Small intestine (tissue), 7 donors: ENCODE measurements at regions not wholly inside any gene's neighbourhood (a gene's known extent, or its start where the extent isn't known, plus 50 kb on each side); places are given as distances from the start of the nearest gene placed in this dataset.

ENCODE experiments used
- DNase-seq, 2 donors: peaks; one replicate each; pipeline versions ENCODE4 v3.0.0 to v3.0.0-alpha.2; 2013
- FAIRE-seq: peaks from 2 replicates; lab custom pipeline; 2012; peaks lifted over from hg19 to GRCh38; lab: Jason Lieb, UNC
- H3K27ac ChIP-seq, 3 donors: one replicate each; pipeline ENCODE4 v1.5.1; 2013; ENCODE audit warnings: low read length in 2 of 3, mild to moderate bottlenecking in 2 of 3, control low read depth in 1 of 3, inconsistent platforms in 1 of 3, low read depth in 1 of 3, moderate library complexity in 1 of 3
- H3K27me3 ChIP-seq, 3 donors: one replicate each; pipeline ENCODE4 v1.6.1; 2013; ENCODE audit warnings: low read length in 3 of 3, inconsistent platforms in 1 of 3; ENCODE audit not compliant: control insufficient read depth in 3 of 3, insufficient read depth in 3 of 3
- H3K36me3 ChIP-seq, 3 donors: one replicate each; pipeline ENCODE4 v1.6.1; 2013; ENCODE audit warnings: low read length in 3 of 3, inconsistent platforms in 1 of 3, low read depth in 1 of 3, mild to moderate bottlenecking in 1 of 3, moderate library complexity in 1 of 3; ENCODE audit not compliant: control insufficient read depth in 3 of 3, insufficient read depth in 2 of 3
- H3K4me1 ChIP-seq, 3 donors: one replicate each; pipeline ENCODE4 v1.6.1; 2013; ENCODE audit warnings: low read length in 2 of 3, inconsistent platforms in 1 of 3, low read depth in 1 of 3, mild to moderate bottlenecking in 1 of 3, moderate library complexity in 1 of 3; ENCODE audit not compliant: control insufficient read depth in 3 of 3, insufficient read depth in 2 of 3
- H3K4me3 ChIP-seq, 3 donors: one replicate each; pipeline ENCODE4 v1.5.1; 2013; ENCODE audit warnings: low read length in 3 of 3, control low read depth in 1 of 3, inconsistent platforms in 1 of 3, low read depth in 1 of 3, mild to moderate bottlenecking in 1 of 3, moderate library complexity in 1 of 3
- H3K9me3 ChIP-seq, 2 donors: one replicate each; pipeline ENCODE4 v1.6.1; 2013; ENCODE audit warnings: low read depth in 1 of 2, low read length in 1 of 2; ENCODE audit not compliant: control insufficient read depth in 2 of 2, insufficient read depth in 1 of 2
- WGBS, 3 donors: extraction: QIAGEN DNeasy Blood & Tissue Kit; methylation state at CpG; one replicate each; pipeline ENCODE4 v1.1.7; 2013; 5-methylcytosine and 5-hydroxymethylcytosine counted together
- donor health status: healthy with polysubstance abuse.
- donor health status: control.
- donor health status: control.
- donor health status: Bipolar disorder and iron deficiency.
- donor health status: healthy.

DNA sequence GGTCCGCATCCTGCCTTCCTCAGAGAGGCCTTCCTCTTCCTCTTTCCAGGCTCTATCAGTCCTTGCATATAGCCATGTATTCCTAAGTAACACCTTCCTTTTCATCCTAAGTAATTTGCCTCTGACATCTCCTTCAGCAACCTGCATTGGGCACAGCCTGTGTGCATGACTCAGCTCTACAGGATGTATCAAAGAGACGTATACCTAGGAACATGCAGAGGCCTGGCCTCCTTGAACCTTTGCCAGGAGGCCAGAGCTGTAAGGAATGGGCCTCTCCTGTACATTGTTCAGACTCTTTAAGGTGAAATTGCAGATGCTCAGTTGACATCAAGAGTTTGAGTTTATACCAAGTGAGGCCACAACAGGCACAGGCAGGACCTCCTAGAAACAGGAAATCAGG lies 76.0 kb upstream of the CELF4 start:
- Histone ChIP-seq H3K27me3 (no peaks in the 10 kb centered on the region), H3K4me1 (no peaks in the 10 kb centered on the region), H3K27ac (no peak overlapping the region), H3K9me3 (peaks cover 0 to 3% of the 10 kb centered on the region in 2 donors), H3K4me3 (no peak overlapping the region), H3K36me3 (no peaks in the 10 kb centered on the region)
- FAIRE-seq (no peak), DNase-seq (no peak)
- WGBS, 3 donors = 82 to 88% (median 85%) methylated on average over 2 of the region's 2 CpGs

DNA sequence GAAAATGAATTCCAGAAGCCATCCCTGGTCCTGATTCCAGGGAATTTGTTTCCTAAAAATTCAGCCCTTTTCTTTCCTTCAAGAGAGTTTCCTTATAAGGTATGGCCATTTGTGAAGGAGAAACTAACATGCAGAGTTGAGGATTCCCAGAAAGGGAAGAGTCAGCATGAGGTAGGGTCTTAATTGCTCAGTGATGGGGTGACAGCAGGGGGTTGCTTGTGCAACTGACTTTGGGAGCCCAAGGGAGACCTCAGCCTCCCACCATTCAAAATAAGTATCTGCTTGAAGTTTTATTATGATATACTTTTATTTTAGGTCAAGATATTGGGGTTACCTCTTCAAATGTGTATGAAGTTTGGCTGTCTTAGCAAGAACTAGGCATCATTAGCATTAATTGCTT lies 74.9 kb upstream of the CELF4 start:
- H3K4me1 ChIP-seq = no peaks in the 10 kb centered on the region
- H3K9me3 ChIP-seq = peaks cover 0 to 3% of the 10 kb centered on the region in 2 donors
- H3K4me3 ChIP-seq = no peak overlapping the region
- no peak overlapping the region for H3K27ac ChIP-seq
- no peaks in the 10 kb centered on the region for H3K27me3 ChIP-seq
- FAIRE-seq (no peak), DNase-seq (no peak)
- no peaks in the 10 kb centered on the region for H3K36me3 ChIP-seq

DNA sequence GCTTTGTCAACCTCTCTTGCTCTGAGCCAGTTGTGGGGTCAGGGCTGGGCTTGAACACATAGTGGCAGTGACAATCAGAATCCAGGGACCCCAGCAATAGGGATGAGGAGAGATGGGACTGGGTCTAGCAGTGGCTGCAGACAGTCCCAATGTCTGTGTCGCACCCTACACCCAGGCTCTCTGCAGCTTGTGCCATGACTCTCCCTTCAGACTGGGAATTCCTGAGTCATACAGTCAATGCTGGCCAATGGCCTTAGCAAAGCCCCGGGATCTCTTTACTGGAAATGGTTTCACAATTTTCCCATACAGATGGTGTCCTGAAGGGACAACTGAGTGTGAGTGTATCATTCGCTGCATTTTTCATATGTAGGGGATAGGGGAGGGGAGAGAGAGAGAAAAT lies 74.2 kb upstream of the CELF4 start:
- no peaks in the 10 kb centered on the region for H3K27me3 ChIP-seq
- peak overlapping the region in 1 of 3 donors; percentile 8 for H3K27ac ChIP-seq
- peaks cover 0 to 3% of the 10 kb centered on the region in 2 donors for H3K9me3 ChIP-seq
- DNase-seq (no peak), FAIRE-seq (no peak)
- WGBS, 3 donors = 68 to 78% (median 70%) methylated on average over 3 of the region's 3 CpGs
- H3K4me1 ChIP-seq = no peaks in the 10 kb centered on the region
- H3K36me3 ChIP-seq = no peaks in the 10 kb centered on the region
- no peak overlapping the region for H3K4me3 ChIP-seq

DNA sequence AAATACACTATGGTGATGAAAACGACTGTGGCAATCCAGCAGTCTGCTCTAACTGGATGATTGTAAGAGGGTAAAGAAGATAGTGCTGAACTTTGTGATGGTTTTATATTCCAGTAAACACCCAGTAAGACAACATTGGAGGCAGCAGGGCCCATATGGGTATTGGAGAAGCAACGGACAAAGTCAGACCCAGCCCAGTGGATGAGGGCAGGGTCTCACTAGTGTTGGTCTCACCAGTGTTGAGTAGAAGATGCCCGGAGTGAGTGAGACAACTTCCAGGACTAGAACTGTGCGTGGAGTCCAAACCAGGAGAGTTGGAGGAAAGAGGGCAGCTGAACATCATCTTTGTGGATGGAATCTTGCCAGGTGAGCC lies 71.9 kb upstream of the CELF4 start:
- no peaks in the 10 kb centered on the region for H3K27me3 ChIP-seq
- DNase-seq (no peak), FAIRE-seq (no peak)
- no peak overlapping the region for H3K4me3 ChIP-seq
- no peaks in the 10 kb centered on the region for H3K36me3 ChIP-seq
- H3K27ac ChIP-seq = no peak overlapping the region
- 65 to 77% (median 71%) methylated on average over 4 of the region's 4 CpGs for WGBS, 3 donors
- H3K9me3 ChIP-seq = no peaks in the 10 kb centered on the region
- no peaks in the 10 kb centered on the region for H3K4me1 ChIP-seq

DNA sequence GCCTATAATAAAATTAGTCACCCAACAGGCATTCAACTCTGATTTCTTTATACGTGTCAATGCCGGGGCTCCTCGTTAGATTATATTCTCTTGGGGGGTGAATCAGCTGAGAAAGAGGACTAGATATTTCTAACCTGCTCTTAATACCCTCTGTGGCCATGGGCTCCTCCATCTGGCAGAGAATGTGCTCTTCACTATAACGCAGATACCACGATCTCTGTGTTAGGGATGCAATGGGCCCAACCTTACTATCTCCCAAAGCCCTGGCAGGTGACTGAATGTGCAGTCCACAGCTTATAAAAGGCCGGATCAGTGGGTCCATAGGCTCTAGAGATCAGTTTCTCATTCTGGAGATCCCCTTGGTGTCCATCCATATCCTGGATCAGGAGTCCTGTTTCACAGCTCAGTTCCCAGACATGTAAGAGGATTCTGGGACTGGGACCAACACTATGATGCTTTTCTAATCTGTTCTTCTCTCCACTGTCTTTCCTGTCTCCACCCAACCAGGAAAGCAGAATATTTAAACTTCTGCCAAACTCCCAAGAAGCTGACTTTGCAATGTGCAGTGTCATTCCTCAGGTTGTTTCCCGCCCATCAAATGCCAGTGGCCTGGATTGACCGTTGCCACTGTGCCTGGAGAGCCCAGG lies 71.4 kb upstream of the CELF4 start:
- no peak overlapping the region for H3K27ac ChIP-seq
- no peaks in the 10 kb centered on the region for H3K36me3 ChIP-seq
- H3K4me1 ChIP-seq = no peaks in the 10 kb centered on the region
- no peaks in the 10 kb centered on the region for H3K9me3 ChIP-seq
- H3K4me3 ChIP-seq = no peak overlapping the region
- H3K27me3 ChIP-seq = no peaks in the 10 kb centered on the region
- no peak for FAIRE-seq
- 75 to 83% (median 77%) methylated on average over 8 of the region's 8 CpGs for WGBS, 3 donors
- no peak for DNase-seq

DNA sequence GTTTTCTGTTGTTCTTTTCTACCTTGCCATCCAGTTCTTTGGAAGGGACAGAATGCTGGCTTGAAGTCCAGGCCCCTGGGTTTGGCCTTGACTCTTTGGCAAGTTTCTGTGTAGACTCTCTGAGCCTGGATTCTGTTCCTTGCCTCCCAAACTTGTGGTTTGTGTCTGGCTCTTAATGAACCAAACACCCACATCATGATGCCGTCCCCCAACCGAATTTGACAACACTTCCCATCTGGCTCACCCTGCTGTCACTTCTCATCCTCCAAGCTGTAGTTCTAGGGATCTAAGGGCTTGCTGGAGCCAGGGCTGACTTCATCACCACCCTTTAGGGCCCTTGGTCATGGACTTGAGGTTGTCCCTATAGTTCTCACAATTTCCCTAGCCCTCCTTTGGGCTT lies 68.9 kb upstream of the CELF4 start:
- H3K9me3 ChIP-seq = no peaks in the 10 kb centered on the region
- H3K36me3 ChIP-seq = no peaks in the 10 kb centered on the region
- no peak overlapping the region for H3K4me3 ChIP-seq
- H3K4me1 ChIP-seq = no peaks in the 10 kb centered on the region
- no peaks in the 10 kb centered on the region for H3K27me3 ChIP-seq
- no peak for DNase-seq
- FAIRE-seq = no peak
- no peak overlapping the region for H3K27ac ChIP-seq
- whole genome bisulfite sequencing, 3 donors = 68 to 82% (median 82%) methylated on average over 2 of the region's 2 CpGs

DNA sequence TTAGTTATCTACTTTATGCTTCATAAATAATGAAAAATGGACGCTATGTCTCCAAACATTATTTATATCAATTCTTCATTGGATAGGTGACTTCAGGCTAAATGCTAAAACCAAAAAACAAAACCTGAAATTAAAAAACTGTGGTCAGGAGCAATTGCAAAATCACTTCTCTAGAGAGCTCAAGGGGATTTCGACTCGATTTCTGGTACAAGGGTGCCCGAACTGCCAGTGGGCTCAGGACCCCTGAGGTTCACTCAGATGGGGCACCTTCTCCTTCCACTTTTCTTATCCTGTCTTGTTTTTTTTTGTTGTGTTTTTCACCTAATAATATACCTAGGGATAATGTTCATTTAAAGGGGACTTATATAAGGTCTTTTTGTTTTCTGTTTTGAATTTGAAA lies 65.8 kb upstream of the CELF4 start:
- WGBS, 3 donors = 72 to 89% (median 82%) methylated on average over 4 of the region's 4 CpGs
- no peak for FAIRE-seq
- DNase-seq = no peak
- Histone ChIP-seq H3K4me1 (no peaks in the 10 kb centered on the region), H3K36me3 (no peaks in the 10 kb centered on the region), H3K27me3 (no peaks in the 10 kb centered on the region), H3K4me3 (no peak overlapping the region), H3K9me3 (no peaks in the 10 kb centered on the region), H3K27ac (no peak overlapping the region)

DNA sequence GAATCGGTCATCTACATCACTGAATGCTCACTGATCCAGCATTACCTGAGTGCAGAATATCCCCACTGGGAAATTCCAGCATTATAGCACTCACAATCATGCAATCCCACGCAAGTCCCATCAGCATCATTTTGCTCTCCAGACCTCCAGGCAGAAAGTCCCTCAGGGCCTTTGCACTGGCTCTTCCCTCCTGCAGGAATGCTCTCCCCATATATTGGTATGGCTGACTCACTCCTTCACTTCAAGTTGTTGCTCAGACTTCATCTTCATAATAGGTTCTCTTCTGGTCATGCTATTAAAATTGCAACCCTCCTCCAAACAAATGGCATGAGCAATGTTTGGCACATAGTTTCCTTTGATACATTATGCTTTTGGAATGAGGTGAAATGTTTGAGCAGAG lies 64.7 kb upstream of the CELF4 start:
- WGBS, 3 donors = 89 to 95% (median 94%) methylated on average over 2 of the region's 2 CpGs

More for the DNA sequence above, 64.7 kb upstream of the CELF4 start:
- H3K27me3 ChIP-seq = no peaks in the 10 kb centered on the region
- no peaks in the 10 kb centered on the region for H3K9me3 ChIP-seq
- no peaks in the 10 kb centered on the region for H3K4me1 ChIP-seq
- no peak overlapping the region for H3K27ac ChIP-seq
- H3K4me3 ChIP-seq = no peak overlapping the region
- H3K36me3 ChIP-seq = no peaks in the 10 kb centered on the region
- DNase-seq (no peak), FAIRE-seq (no peak)
